NCI-H1436 treated with DMSO at 0.1 percent for 48 hours (cell line): ENCODE measurements at regions not wholly inside any gene's neighbourhood (a gene's known extent, or its start where the extent isn't known, plus 50 kb on each side); places are given as distances from the start of the nearest gene placed in this dataset.

Source experiments
- DNase-seq: peaks from one replicate; lab custom pipeline; 2025; lab: John Stamatoyannopoulos, UW

- no peak for DNase-seq
Observed at GRCh38 chr2:67709835-67710234, 312.7 kb downstream of the ETAA1 start.

- DNase-seq, result no peak
Observed at GRCh38 chr2:67712484-67712883, 315.4 kb downstream of the ETAA1 start.

- no peak for DNase-seq
Observed at GRCh38 chr2:67713376-67713775, 316.2 kb downstream of the ETAA1 start.

GRCh38 chr2:67716895-67717396, 319.8 kb downstream of the ETAA1 start:
- no peak for DNase-seq

- DNase-seq, result no peak
Observed at GRCh38 chr2:67717692-67718091, 320.6 kb downstream of the ETAA1 start.

GRCh38 chr2:67719351-67719750, 322.2 kb downstream of the ETAA1 start:
- DNase-seq, result no peak

- DNase-seq, result no peak
Observed at GRCh38 chr2:67721516-67721915, 324.4 kb downstream of the ETAA1 start.

- no peak for DNase-seq
Observed at GRCh38 chr2:67724261-67724660, 327.1 kb downstream of the ETAA1 start.

GRCh38 chr2:67725731-67726130, 328.6 kb downstream of the ETAA1 start:
- DNase-seq, result no peak

GRCh38 chr2:67726416-67726815, 329.3 kb downstream of the ETAA1 start:
- no peak for DNase-seq

- no peak for DNase-seq
Observed at GRCh38 chr2:67727131-67727530, 330.0 kb downstream of the ETAA1 start.

- DNase-seq, result no peak
Observed at GRCh38 chr2:67727623-67728022, 330.5 kb downstream of the ETAA1 start.

- no peak for DNase-seq
Observed at GRCh38 chr2:67729474-67729873, 332.3 kb downstream of the ETAA1 start.

GRCh38 chr2:67733517-67733916, 329.3 kb downstream of the C1D start:
- DNase-seq, result no peak

GRCh38 chr2:67752199-67752598, 310.6 kb downstream of the C1D start:
- no peak for DNase-seq

GRCh38 chr2:67752969-67753368, 309.8 kb downstream of the C1D start:
- DNase-seq, result no peak

- no peak for DNase-seq
Observed at GRCh38 chr2:67755156-67755882, 307.5 kb downstream of the C1D start.

- DNase-seq, result no peak
Observed at GRCh38 chr2:67760995-67761394, 301.8 kb downstream of the C1D start.

- DNase-seq, result no peak
Observed at GRCh38 chr2:67771380-67771779, 291.4 kb downstream of the C1D start.

- DNase-seq, result no peak
Observed at GRCh38 chr2:67772216-67773170, 290.3 kb downstream of the C1D start.

GRCh38 chr2:67773851-67774250, 289.0 kb downstream of the C1D start:
- DNase-seq, result no peak

GRCh38 chr2:67776276-67776675, 286.5 kb downstream of the C1D start:
- DNase-seq, result no peak

GRCh38 chr2:67777010-67777409, 285.8 kb downstream of the C1D start:
- DNase-seq, result no peak
